IMR-90 (cell line): ENCODE measurements at regions not wholly inside any gene's neighbourhood (a gene's known extent, or its start where the extent isn't known, plus 50 kb on each side); places are given as distances from the start of the nearest gene placed in this dataset.

Experiments used
- ATAC-seq: fragments of 200-7000 bp; cut with Tn5 transposase; 2 replicates; pipeline ENCODE4 v1.9.1; 2020; ENCODE audit warnings: low read depth, mild to moderate bottlenecking, moderate library complexity
- BruUV-seq: library from RNA; stranded (reverse); fragments of 400-500 nt; replicated peaks from 2 replicates; lab custom pipeline; 2021; lab: Mats Ljungman, UMichigan
- CTCF ChIA-PET: fragments of 300-600 bp; formaldehyde crosslinking; extraction: SDS; loops from one replicate; lab custom pipeline; 2021; ENCODE audit warnings: antibody characterized with exemption; lab: Yijun Ruan, JAX
- POLR2A ChIA-PET: fragments of 300-600 bp; sonication (Branson Sonifier 250); formaldehyde crosslinking; loops from one replicate; lab custom pipeline; 2022; ENCODE audit warnings: antibody characterized with exemption; ENCODE audit not compliant: unreplicated experiment; lab: Charles Lee
- DNase-seq: peaks from one replicate; pipeline ENCODE4 v3.0.0; 2013
- H2AFZ ChIP-seq: replicated peaks from 2 replicates; pipeline ENCODE3; 2013; ENCODE audit warnings: low read length, mild to moderate bottlenecking; ENCODE audit not compliant: poor library complexity
- H2AK5ac ChIP-seq: 2 replicates; pipeline ENCODE4 v1.6.1; 2013; ENCODE audit warnings: low read depth, low read length, inconsistent platforms
- H2AK9ac ChIP-seq: replicated peaks from 2 replicates; pipeline ENCODE3; 2013; ENCODE audit warnings: mild to moderate bottlenecking, low read depth, low read length, moderate library complexity; ENCODE audit not compliant: poor library complexity
- H2BK120ac ChIP-seq: 2 replicates; pipeline ENCODE4 v1.6.1; 2013; ENCODE audit warnings: low read depth, low read length, inconsistent platforms
- H2BK15ac ChIP-seq: 3 replicates; pipeline ENCODE4 v1.6.1; 2013; ENCODE audit warnings: low read depth, low read length, inconsistent platforms
- H2BK20ac ChIP-seq: 2 replicates; pipeline ENCODE4 v1.6.1; 2013; ENCODE audit warnings: low read depth, mild to moderate bottlenecking, inconsistent platforms, low read length, moderate library complexity
- H2BK5ac ChIP-seq: 2 replicates; pipeline ENCODE4 v1.6.1; 2013; ENCODE audit warnings: mild to moderate bottlenecking, low read depth, low read length, inconsistent platforms; ENCODE audit not compliant: poor library complexity, severe bottlenecking
- H3K14ac ChIP-seq: replicated peaks from 2 replicates; pipeline ENCODE4 v1.6.1; 2013; ENCODE audit warnings: low read depth, low read length, inconsistent platforms
- H3K18ac ChIP-seq: 2 replicates; pipeline ENCODE4 v1.6.1; 2013; ENCODE audit warnings: low read depth, low read length, control low read depth
- H3K23ac ChIP-seq: 2 replicates; pipeline ENCODE4 v1.6.1; 2013; ENCODE audit warnings: low read depth, low read length, inconsistent platforms
- H3K27ac ChIP-seq: 2 replicates; pipeline ENCODE4 v1.5.1; 2013; ENCODE audit warnings: mild to moderate bottlenecking, control low read depth, low read length; ENCODE audit not compliant: insufficient read depth
- H3K27me3 ChIP-seq: 2 replicates; pipeline ENCODE4 v1.6.1; 2013; ENCODE audit warnings: low read length; ENCODE audit not compliant: control insufficient read depth, insufficient read depth
- H3K36me3 ChIP-seq: 2 replicates; pipeline ENCODE4 v1.6.1; 2013; ENCODE audit warnings: low read length, mixed read lengths; ENCODE audit not compliant: control insufficient read depth, insufficient read depth
- H3K4ac ChIP-seq: 2 replicates; pipeline ENCODE4 v1.6.1; 2013; ENCODE audit warnings: low read depth, low read length, inconsistent platforms
- H3K4me1 ChIP-seq: 2 replicates; pipeline ENCODE4 v1.6.1; 2013; ENCODE audit warnings: low read length, mixed read lengths; ENCODE audit not compliant: control insufficient read depth, insufficient read depth
- H3K4me2 ChIP-seq: 2 replicates; pipeline ENCODE4 v1.6.1; 2013; ENCODE audit warnings: low read depth, mild to moderate bottlenecking, control low read depth, low read length, moderate library complexity
- H3K4me3 ChIP-seq: 2 replicates; pipeline ENCODE4 v1.5.1; 2013; ENCODE audit warnings: low read depth, mild to moderate bottlenecking, control low read depth, low read length, moderate library complexity; ENCODE audit not compliant: insufficient read depth
- H3K56ac ChIP-seq: 2 replicates; pipeline ENCODE4 v1.6.1; 2013; ENCODE audit warnings: low read length, inconsistent platforms; ENCODE audit not compliant: insufficient read depth; ENCODE audit errors: extremely low read depth
- H3K79me1 ChIP-seq, 2 experiments: 2 replicates each; pipeline ENCODE4 v1.6.1; 2013; ENCODE audit warnings: low read length in 2 of 2, inconsistent platforms in 1 of 2, low read depth in 1 of 2
- H3K9ac ChIP-seq: 2 replicates; pipeline ENCODE4 v1.6.1; 2013; ENCODE audit warnings: low read depth, low read length, control low read depth
- H3K9me1 ChIP-seq: 2 replicates; pipeline ENCODE4 v1.6.1; 2013; ENCODE audit warnings: low read length, inconsistent platforms; ENCODE audit not compliant: insufficient read depth
- H3K9me3 ChIP-seq: 2 replicates; pipeline ENCODE4 v1.6.1; 2013; ENCODE audit warnings: low read length; ENCODE audit not compliant: control insufficient read depth, insufficient read depth
- H4K20me1 ChIP-seq: 2 replicates; pipeline ENCODE4 v1.6.1; 2013; ENCODE audit warnings: low read length, inconsistent platforms; ENCODE audit not compliant: insufficient read depth
- H4K5ac ChIP-seq: 2 replicates; pipeline ENCODE4 v1.6.1; 2013; ENCODE audit warnings: mild to moderate bottlenecking, low read depth, low read length, control low read depth
- H4K8ac ChIP-seq, 2 experiments: 2 replicates each; pipeline ENCODE4 v1.6.1; 2013; ENCODE audit warnings: low read depth in 2 of 2, low read length in 2 of 2, control low read depth in 1 of 2, inconsistent platforms in 1 of 2
- H4K91ac ChIP-seq: 2 replicates; pipeline ENCODE4 v1.6.1; 2013; ENCODE audit warnings: low read depth, low read length, inconsistent platforms; ENCODE audit not compliant: insufficient read depth
- BHLHE40 ChIP-seq: fragments of 150-350 bp; IDR thresholded peaks from 2 replicates; pipeline ENCODE4 v1.6.1; 2016; ENCODE audit warnings: mild to moderate bottlenecking, low read depth, low read length
- CEBPB ChIP-seq: IDR thresholded peaks from 2 replicates; pipeline ENCODE4 v1.6.1; 2012; ENCODE audit warnings: low read depth, low read length, improper control_type of control experiment
- CHD1 ChIP-seq: IDR thresholded peaks from 2 replicates; pipeline ENCODE4 v1.6.1; 2012; ENCODE audit warnings: low read depth, low read length, improper control_type of control experiment
- FOS ChIP-seq: fragments of 150-350 bp; IDR thresholded peaks from 2 replicates; pipeline ENCODE4 v1.6.1; 2016; ENCODE audit warnings: low read depth, low read length
- MAZ ChIP-seq: IDR thresholded peaks from 2 replicates; pipeline ENCODE4 v1.6.1; 2012; ENCODE audit warnings: low read depth, mild to moderate bottlenecking, low read length, improper control_type of control experiment, moderate library complexity, borderline replicate concordance
- MXI1 ChIP-seq: IDR thresholded peaks from 2 replicates; pipeline ENCODE4 v1.6.1; 2012; ENCODE audit warnings: low read depth, mild to moderate bottlenecking, low read length, moderate library complexity, borderline replicate concordance
- POLR2A ChIP-seq: IDR thresholded peaks from 2 replicates; pipeline ENCODE4 v1.6.1; 2012; ENCODE audit warnings: mild to moderate bottlenecking, low read depth, low read length
- RAD21 ChIP-seq: IDR thresholded peaks from 2 replicates; pipeline ENCODE4 v1.6.1; 2012; ENCODE audit warnings: low read length, improper control_type of control experiment
- RCOR1 ChIP-seq: IDR thresholded peaks from 2 replicates; pipeline ENCODE4 v1.6.1; 2012; ENCODE audit warnings: mild to moderate bottlenecking, low read length, improper control_type of control experiment; ENCODE audit not compliant: insufficient replicate concordance
- dilution Hi-C: fragments of 300-500 bp; cut with HindIII; formaldehyde crosslinking; loops from one replicate; pipeline ENCODE4 v1.14.3; 2018; ENCODE audit warnings: low sequenced_read_pairs; ENCODE audit not compliant: unreplicated experiment
- in situ Hi-C: fragments of 300-500 bp; cut with MboI; formaldehyde crosslinking; loops from 3 replicates; pipeline ENCODE4 v1.14.3; 2019; ENCODE audit warnings: low sequenced_read_pairs, inconsistent platforms, mixed read lengths
- intact Hi-C: fragments of 100-400 bp; cut with micrococcal nuclease; formaldehyde crosslinking; loops from 2 replicates; pipeline ENCODE4 v1.10.0; 2022
- TF ChIP-seq, protein P1 (sequence below): fragments of 150-350 bp; IDR thresholded peaks from 2 replicates; pipeline ENCODE4 v1.6.1; 2017; ENCODE audit warnings: mild to moderate bottlenecking, antibody characterized with exemption, low read length, low read depth
- TF ChIP-seq, protein P2 (sequence below): fragments of 150-350 bp; IDR thresholded peaks from 2 replicates; pipeline ENCODE4 v1.6.1; 2016; ENCODE audit warnings: low read depth, mild to moderate bottlenecking, low read length, moderate library complexity, borderline replicate concordance

DNA sequence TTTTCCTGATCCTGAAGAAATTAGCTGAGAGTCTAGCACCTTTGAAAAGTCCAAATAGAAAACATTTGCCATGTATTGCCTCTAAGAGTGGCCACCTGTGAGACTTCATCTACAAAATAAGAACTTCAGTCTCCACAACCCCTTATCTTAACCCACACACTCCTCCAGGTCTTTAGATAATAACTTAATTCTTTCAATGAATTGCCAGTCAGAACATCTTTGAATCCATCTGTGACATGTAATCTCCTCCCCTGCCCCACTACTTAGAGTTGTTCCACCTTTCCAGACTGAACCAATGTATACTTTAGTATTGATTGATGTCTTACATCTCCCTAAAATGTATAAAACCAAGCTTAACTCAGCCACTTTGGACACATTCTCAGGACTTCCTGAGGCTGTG, 84.4 kb upstream of the FAM171A1 start:
- Histone ChIP-seq H2BK20ac (no peak overlapping the region), H2BK15ac (no peak overlapping the region), H2BK120ac (no peak overlapping the region), H2AK9ac (no peak overlapping the region), H3K14ac (no peak overlapping the region), H3K4me2 (no peak overlapping the region), H3K36me3 (no peaks in the 10 kb centered on the region), H2AK5ac (no peak overlapping the region), H4K5ac (no peak overlapping the region), H3K9me1 (no peaks in the 10 kb centered on the region), H3K56ac (no peak overlapping the region), H4K91ac (no peak overlapping the region), H3K27ac (no peak overlapping the region), H3K23ac (no peak overlapping the region), H4K8ac (no peak overlapping the region), H3K18ac (no peak overlapping the region), H3K4me1 (no peaks in the 10 kb centered on the region), H2BK5ac (no peak overlapping the region), H3K27me3 (peaks cover 26% of the 10 kb centered on the region), H3K9me3 (peaks cover 2% of the 10 kb centered on the region; the same call in 1 of the 2 replicates), H3K79me1 (no peaks in the 10 kb centered on the region), H3K4me3 (no peak overlapping the region), H3K4ac (no peak overlapping the region), H2AFZ (no peak overlapping the region), H3K9ac (no peak overlapping the region), H4K20me1 (no peaks in the 10 kb centered on the region)
- dilution Hi-C loops (no loop called here), in situ Hi-C loops (no loop called here), intact Hi-C loops (no loop called here)
- TF ChIP-seq MAZ, result no peak
- TF ChIP-seq FOS, result no peak
- TF ChIP-seq BHLHE40, result no peak
- no peak for TF ChIP-seq RAD21
- no peak for TF ChIP-seq RCOR1
- TF ChIP-seq, protein P1, sequence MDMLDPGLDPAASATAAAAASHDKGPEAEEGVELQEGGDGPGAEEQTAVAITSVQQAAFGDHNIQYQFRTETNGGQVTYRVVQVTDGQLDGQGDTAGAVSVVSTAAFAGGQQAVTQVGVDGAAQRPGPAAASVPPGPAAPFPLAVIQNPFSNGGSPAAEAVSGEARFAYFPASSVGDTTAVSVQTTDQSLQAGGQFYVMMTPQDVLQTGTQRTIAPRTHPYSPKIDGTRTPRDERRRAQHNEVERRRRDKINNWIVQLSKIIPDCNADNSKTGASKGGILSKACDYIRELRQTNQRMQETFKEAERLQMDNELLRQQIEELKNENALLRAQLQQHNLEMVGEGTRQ, result no peak
- TF ChIP-seq, protein P2, sequence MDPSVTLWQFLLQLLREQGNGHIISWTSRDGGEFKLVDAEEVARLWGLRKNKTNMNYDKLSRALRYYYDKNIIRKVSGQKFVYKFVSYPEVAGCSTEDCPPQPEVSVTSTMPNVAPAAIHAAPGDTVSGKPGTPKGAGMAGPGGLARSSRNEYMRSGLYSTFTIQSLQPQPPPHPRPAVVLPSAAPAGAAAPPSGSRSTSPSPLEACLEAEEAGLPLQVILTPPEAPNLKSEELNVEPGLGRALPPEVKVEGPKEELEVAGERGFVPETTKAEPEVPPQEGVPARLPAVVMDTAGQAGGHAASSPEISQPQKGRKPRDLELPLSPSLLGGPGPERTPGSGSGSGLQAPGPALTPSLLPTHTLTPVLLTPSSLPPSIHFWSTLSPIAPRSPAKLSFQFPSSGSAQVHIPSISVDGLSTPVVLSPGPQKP, result no peak
- TF ChIP-seq POLR2A, result no peak
- no peak for TF ChIP-seq CEBPB
- TF ChIP-seq MXI1, result no peak
- TF ChIP-seq CHD1, result no peak
- POLR2A ChIA-PET, result no interaction called here
- no TSS peak for BruUV-seq
- ATAC-seq (no peak), DNase-seq (no peak)
- CTCF ChIA-PET, result no interaction called here
